ENCODE measurements at regions not wholly inside any gene's neighbourhood (a gene's known extent, or its start where the extent isn't known, plus 50 kb on each side); places are given as distances from the start of the nearest gene placed in this dataset.

DNA sequence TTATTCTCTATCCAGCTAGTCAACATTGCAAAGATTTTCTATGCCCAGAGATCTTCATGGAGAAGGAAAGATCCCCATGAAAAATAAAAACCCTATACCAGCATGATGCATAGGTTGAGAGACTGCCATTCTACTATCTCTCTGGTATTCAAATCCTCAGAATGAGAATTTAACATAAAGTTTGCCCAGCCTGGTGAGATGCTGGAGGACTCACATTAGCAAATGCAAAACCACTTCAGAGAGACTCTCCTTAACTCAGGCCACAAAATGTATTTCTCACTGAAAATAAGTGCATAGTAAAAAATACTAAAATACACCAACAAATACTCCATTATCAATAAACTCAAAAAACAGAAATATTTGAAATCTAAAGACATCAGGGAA is 430.0 kb upstream of the RUNX1 start:
- TF ChIP-seq, protein P1, sequence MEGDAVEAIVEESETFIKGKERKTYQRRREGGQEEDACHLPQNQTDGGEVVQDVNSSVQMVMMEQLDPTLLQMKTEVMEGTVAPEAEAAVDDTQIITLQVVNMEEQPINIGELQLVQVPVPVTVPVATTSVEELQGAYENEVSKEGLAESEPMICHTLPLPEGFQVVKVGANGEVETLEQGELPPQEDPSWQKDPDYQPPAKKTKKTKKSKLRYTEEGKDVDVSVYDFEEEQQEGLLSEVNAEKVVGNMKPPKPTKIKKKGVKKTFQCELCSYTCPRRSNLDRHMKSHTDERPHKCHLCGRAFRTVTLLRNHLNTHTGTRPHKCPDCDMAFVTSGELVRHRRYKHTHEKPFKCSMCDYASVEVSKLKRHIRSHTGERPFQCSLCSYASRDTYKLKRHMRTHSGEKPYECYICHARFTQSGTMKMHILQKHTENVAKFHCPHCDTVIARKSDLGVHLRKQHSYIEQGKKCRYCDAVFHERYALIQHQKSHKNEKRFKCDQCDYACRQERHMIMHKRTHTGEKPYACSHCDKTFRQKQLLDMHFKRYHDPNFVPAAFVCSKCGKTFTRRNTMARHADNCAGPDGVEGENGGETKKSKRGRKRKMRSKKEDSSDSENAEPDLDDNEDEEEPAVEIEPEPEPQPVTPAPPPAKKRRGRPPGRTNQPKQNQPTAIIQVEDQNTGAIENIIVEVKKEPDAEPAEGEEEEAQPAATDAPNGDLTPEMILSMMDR (IDR thresholded peaks at IDR 0.05) = no peak
- TF ChIP-seq POLR2A (IDR thresholded peaks at IDR 0.05) (no peak), POLR2AphosphoS5 (IDR thresholded peaks at IDR 0.05) (no peak), EP300 (IDR thresholded peaks at IDR 0.05) (no peak)

Measured in upper lobe of left lung (tissue), 4 donors.